GM18868 (cell line): ENCODE measurements at regions not wholly inside any gene's neighbourhood (a gene's known extent, or its start where the extent isn't known, plus 50 kb on each side); places are given as distances from the start of the nearest gene placed in this dataset.

ENCODE experiments used
- ATAC-seq: cut with Tn5 transposase; IDR thresholded peaks from one replicate; pipeline ENCODE4 v1.9.1; 2021; ENCODE audit warnings: mild to moderate bottlenecking, moderate library complexity; ENCODE audit not compliant: unreplicated experiment

- no peak for ATAC-seq
Observed at GRCh38 chr14:71201840-71202239, 294.6 kb downstream of the PCNX1 start.

- ATAC-seq, result no peak
Observed at GRCh38 chr14:71202881-71203280, 295.6 kb downstream of the PCNX1 start.

- ATAC-seq, result no peak
Observed at GRCh38 chr14:71203306-71203705, 296.0 kb downstream of the PCNX1 start.

GRCh38 chr14:71204231-71204630, 297.0 kb downstream of the PCNX1 start:
- no peak for ATAC-seq

- ATAC-seq, result no peak
Observed at GRCh38 chr14:71204768-71205167, 297.5 kb downstream of the PCNX1 start.

GRCh38 chr14:71206123-71206522, 298.9 kb downstream of the PCNX1 start:
- ATAC-seq, result no peak

- ATAC-seq, result no peak
Observed at GRCh38 chr14:71206766-71207371, 299.6 kb downstream of the PCNX1 start.

GRCh38 chr14:71208702-71209357, 301.6 kb downstream of the PCNX1 start:
- ATAC-seq, result no peak

- no peak for ATAC-seq
Observed at GRCh38 chr14:71209888-71210287, 302.6 kb downstream of the PCNX1 start.

- ATAC-seq, result no peak
Observed at GRCh38 chr14:71212093-71212492, 304.8 kb downstream of the PCNX1 start.

- no peak for ATAC-seq
Observed at GRCh38 chr14:71212683-71213107, 305.4 kb downstream of the PCNX1 start.

GRCh38 chr14:71214241-71214640, 307.0 kb downstream of the PCNX1 start:
- no peak for ATAC-seq

GRCh38 chr14:71220462-71220861, 313.2 kb downstream of the PCNX1 start:
- ATAC-seq, result no peak

- no peak for ATAC-seq
Observed at GRCh38 chr14:71221119-71221518, 313.9 kb downstream of the PCNX1 start.

- no peak for ATAC-seq
Observed at GRCh38 chr14:71225113-71225512, 317.9 kb downstream of the PCNX1 start.

GRCh38 chr14:71228711-71229110, 321.5 kb downstream of the PCNX1 start:
- ATAC-seq, result no peak

- no peak for ATAC-seq
Observed at GRCh38 chr14:71229875-71230274, 322.6 kb downstream of the PCNX1 start.

- no peak for ATAC-seq
Observed at GRCh38 chr14:71230897-71231296, 323.6 kb downstream of the PCNX1 start.

GRCh38 chr14:71231521-71232393, 324.5 kb downstream of the PCNX1 start:
- ATAC-seq, result peak; percentile 94

- no peak for ATAC-seq
Observed at GRCh38 chr14:71232506-71232905, 325.2 kb downstream of the PCNX1 start.

GRCh38 chr14:71235875-71236274, 328.6 kb downstream of the PCNX1 start:
- ATAC-seq, result no peak

GRCh38 chr14:71236487-71236886, 329.2 kb downstream of the PCNX1 start:
- no peak for ATAC-seq
